IPS DF 19.7 (cell line): ENCODE measurements at regions not wholly inside any gene's neighbourhood (a gene's known extent, or its start where the extent isn't known, plus 50 kb on each side); places are given as distances from the start of the nearest gene placed in this dataset.

ENCODE experiments used
- DNase-seq: peaks from one replicate; pipeline ENCODE4 v3.0.0-alpha.2; 2013; ENCODE audit warnings: low read depth, low spot score

- peak; percentile 12 for DNase-seq
These were observed 91.6 kb downstream of the TMX3 start for GRCh38 chr18:68623342-68623741.

- DNase-seq, result no peak
These were observed 103.6 kb downstream of the TMX3 start for GRCh38 chr18:68611311-68611710.

GRCh38 chr18:68608851-68609490 is 105.9 kb downstream of the TMX3 start:
- DNase-seq, result no peak

GRCh38 chr18:68607852-68608251 is 107.1 kb downstream of the TMX3 start:
- no peak for DNase-seq

GRCh38 chr18:68604256-68604655 is 110.7 kb downstream of the TMX3 start:
- no peak for DNase-seq

GRCh38 chr18:68596016-68596415 is 118.9 kb downstream of the TMX3 start:
- no peak for DNase-seq

GRCh38 chr18:68588169-68588568 is 126.7 kb downstream of the TMX3 start:
- DNase-seq, result no peak

GRCh38 chr18:68583685-68584084 is 131.2 kb downstream of the TMX3 start:
- no peak for DNase-seq

GRCh38 chr18:68574311-68574710 is 140.6 kb downstream of the TMX3 start:
- DNase-seq, result no peak

GRCh38 chr18:68569936-68570335 is 145.0 kb downstream of the TMX3 start:
- DNase-seq, result no peak

GRCh38 chr18:68568364-68569155 is 146.3 kb downstream of the TMX3 start:
- no peak for DNase-seq

- no peak for DNase-seq
These were observed 147.9 kb downstream of the TMX3 start for GRCh38 chr18:68566991-68567390.

- DNase-seq, result no peak
These were observed 149.9 kb downstream of the TMX3 start for GRCh38 chr18:68564961-68565360.

GRCh38 chr18:68564351-68564750 is 150.6 kb downstream of the TMX3 start:
- DNase-seq, result peak; percentile 28

GRCh38 chr18:68560128-68560527 is 154.8 kb downstream of the TMX3 start:
- DNase-seq, result no peak

- no peak for DNase-seq
These were observed 157.7 kb downstream of the TMX3 start for GRCh38 chr18:68557183-68557582.

GRCh38 chr18:68555879-68556301 is 159.0 kb downstream of the TMX3 start:
- no peak for DNase-seq

GRCh38 chr18:68548904-68549870 is 165.7 kb downstream of the TMX3 start:
- no peak for DNase-seq

GRCh38 chr18:68543344-68543743 is 171.6 kb downstream of the TMX3 start:
- DNase-seq, result no peak

GRCh38 chr18:68542846-68543245 is 172.1 kb downstream of the TMX3 start:
- no peak for DNase-seq

GRCh38 chr18:68533641-68534040 is 181.3 kb downstream of the TMX3 start:
- DNase-seq, result no peak

- DNase-seq, result no peak
These were observed 182.5 kb downstream of the TMX3 start for GRCh38 chr18:68532328-68532885.
